ENCODE measurements at regions not wholly inside any gene's neighbourhood (a gene's known extent, or its start where the extent isn't known, plus 50 kb on each side); places are given as distances from the start of the nearest gene placed in this dataset.
"Not testable (repeated sequence)": the region's sequence is repeated elsewhere in the genome, so short reads cannot be mapped to it uniquely, and the experiment has no call there.

- DNase-seq = no peak
- H3K27me3 Mint-ChIP-seq (ENCODE audit: low read depth in 3 of 3) = no peaks in the 10 kb centered on the region
- peak overlapping the region in 1 of 6 donors; percentile 44 for H3K27ac Mint-ChIP-seq
- peaks cover 0 to 5% of the 10 kb centered on the region in 2 donors for H3K4me1 Mint-ChIP-seq
- H3K36me3 Mint-ChIP-seq = peaks cover 0 to 3% (median 3%) of the 10 kb centered on the region in 3 donors
- no peak overlapping the region for H3K4me3 Mint-ChIP-seq
- H3K9me3 Mint-ChIP-seq = peaks cover 0 to 2% (median 0%) of the 10 kb centered on the region in 6 donors
Observed at GRCh38 chr2:43068631-43069517, 157.5 kb downstream of the ZFP36L2 start.

- Mint-ChIP-seq H3K4me3 (no peak overlapping the region), H3K27me3 (ENCODE audit: low read depth in 3 of 3) (no peaks in the 10 kb centered on the region), H3K4me1 (peaks cover 0 to 5% of the 10 kb centered on the region in 2 donors), H3K27ac (no peak overlapping the region), H3K36me3 (peaks cover 0 to 3% (median 3%) of the 10 kb centered on the region in 3 donors), H3K9me3 (peaks cover 0 to 2% (median 0%) of the 10 kb centered on the region in 6 donors)
- no peak for DNase-seq
Observed at GRCh38 chr2:43068041-43068533, 158.3 kb downstream of the ZFP36L2 start.

GRCh38 chr2:43067254-43068040, 159.0 kb downstream of the ZFP36L2 start:
- no peak for DNase-seq
- peaks cover 0 to 3% (median 3%) of the 10 kb centered on the region in 3 donors for H3K36me3 Mint-ChIP-seq
- H3K27ac Mint-ChIP-seq = no peak overlapping the region
- peaks cover 0 to 5% of the 10 kb centered on the region in 2 donors for H3K4me1 Mint-ChIP-seq
- peaks cover 0 to 2% (median 0%) of the 10 kb centered on the region in 6 donors for H3K9me3 Mint-ChIP-seq
- H3K4me3 Mint-ChIP-seq = no peak overlapping the region
- no peaks in the 10 kb centered on the region for H3K27me3 Mint-ChIP-seq (ENCODE audit: low read depth in 3 of 3)

GRCh38 chr2:43066541-43067253, 159.7 kb downstream of the ZFP36L2 start:
- not testable (repeated sequence) for H3K27ac Mint-ChIP-seq; H3K9me3 Mint-ChIP-seq; H3K36me3 Mint-ChIP-seq; H3K27me3 Mint-ChIP-seq (ENCODE audit: low read depth in 3 of 3); DNase-seq; H3K4me1 Mint-ChIP-seq; H3K4me3 Mint-ChIP-seq

- Mint-ChIP-seq H3K36me3 (peaks cover 0 to 3% (median under 1%) of the 10 kb centered on the region in 3 donors), H3K27me3 (ENCODE audit: low read depth in 3 of 3) (peaks cover 0 to under 1% (median 0%) of the 10 kb centered on the region in 3 donors), H3K27ac (no peak overlapping the region), H3K9me3 (peaks cover 0 to 2% (median 0%) of the 10 kb centered on the region in 6 donors), H3K4me3 (no peak overlapping the region), H3K4me1 (peaks cover 0 to 5% of the 10 kb centered on the region in 2 donors)
- no peak for DNase-seq
Observed at GRCh38 chr2:43065871-43066270, 160.5 kb downstream of the ZFP36L2 start.

GRCh38 chr2:43065036-43065435, 161.4 kb downstream of the ZFP36L2 start:
- DNase-seq = no peak
- Mint-ChIP-seq H3K27me3 (ENCODE audit: low read depth in 3 of 3) (peaks cover 0 to 2% (median 1%) of the 10 kb centered on the region in 3 donors), H3K9me3 (peaks cover 0 to 2% (median 0%) of the 10 kb centered on the region in 6 donors), H3K4me3 (no peak overlapping the region), H3K4me1 (peaks cover 5 to 8% of the 10 kb centered on the region in 2 donors), H3K36me3 (peaks cover 0 to 3% (median 0%) of the 10 kb centered on the region in 3 donors), H3K27ac (no peak overlapping the region)

GRCh38 chr2:43063096-43063495, 163.3 kb downstream of the ZFP36L2 start:
- H3K4me1 Mint-ChIP-seq = peaks cover 22 to 23% of the 10 kb centered on the region in 2 donors
- not testable (repeated sequence) for H3K27ac Mint-ChIP-seq; H3K4me3 Mint-ChIP-seq; DNase-seq; H3K9me3 Mint-ChIP-seq; H3K27me3 Mint-ChIP-seq (ENCODE audit: low read depth in 3 of 3); H3K36me3 Mint-ChIP-seq

GRCh38 chr2:43062058-43062457, 164.3 kb downstream of the ZFP36L2 start:
- Mint-ChIP-seq H3K9me3 (peaks cover 0 to 2% (median 0%) of the 10 kb centered on the region in 6 donors), H3K36me3 (peaks cover 0 to 3% (median 0%) of the 10 kb centered on the region in 3 donors), H3K27me3 (ENCODE audit: low read depth in 3 of 3) (peaks cover 0 to 3% (median 2%) of the 10 kb centered on the region in 3 donors), H3K27ac (no peak overlapping the region), H3K4me3 (no peak overlapping the region), H3K4me1 (peaks cover 22% of the 10 kb centered on the region in 2 donors)
- no peak for DNase-seq

- H3K9me3 Mint-ChIP-seq = peaks cover 0 to 2% (median 0%) of the 10 kb centered on the region in 6 donors
- peaks cover 18 to 22% of the 10 kb centered on the region in 2 donors for H3K4me1 Mint-ChIP-seq
- no peak for DNase-seq
- peaks cover 0 to 3% (median 2%) of the 10 kb centered on the region in 3 donors for H3K27me3 Mint-ChIP-seq (ENCODE audit: low read depth in 3 of 3)
- H3K27ac Mint-ChIP-seq = peak overlapping the region in 1 of 6 donors; percentile 14
- H3K36me3 Mint-ChIP-seq = peaks cover 0 to 3% (median 0%) of the 10 kb centered on the region in 3 donors
- peak overlapping the region in 2 of 5 donors; percentile 29 to 40 for H3K4me3 Mint-ChIP-seq
Observed at GRCh38 chr2:43060390-43061016, 165.9 kb downstream of the ZFP36L2 start.

- DNase-seq = peak in 2 of 3 donors; percentile 25 to 30
- Mint-ChIP-seq H3K27ac (peak overlapping the region; percentile 13 to 79 (median 64)), H3K27me3 (ENCODE audit: low read depth in 3 of 3) (peaks cover 0 to 5% (median 4%) of the 10 kb centered on the region in 3 donors)
Observed at GRCh38 chr2:43059183-43059897, 167.1 kb downstream of the ZFP36L2 start.

GRCh38 chr2:43058726-43059110, 167.7 kb downstream of the ZFP36L2 start:
- Mint-ChIP-seq H3K4me3 (no peak overlapping the region), H3K27me3 (ENCODE audit: low read depth in 3 of 3) (peaks cover 0 to 5% (median 4%) of the 10 kb centered on the region in 3 donors), H3K4me1 (peaks cover 18 to 22% of the 10 kb centered on the region in 2 donors), H3K36me3 (no peaks in the 10 kb centered on the region), H3K27ac (peak overlapping the region in 2 of 6 donors; percentile 64 to 65), H3K9me3 (no peaks in the 10 kb centered on the region)
- DNase-seq = no peak

More at GRCh38 chr2:43059183-43059897, 167.1 kb downstream of the ZFP36L2 start:
- Mint-ChIP-seq H3K36me3 (peaks cover 0 to 3% (median 0%) of the 10 kb centered on the region in 3 donors), H3K4me1 (peaks cover 18 to 22% of the 10 kb centered on the region in 2 donors), H3K4me3 (peak overlapping the region in 4 of 5 donors; percentile 21 to 51 (median 47)), H3K9me3 (peaks cover 0 to 2% (median 0%) of the 10 kb centered on the region in 6 donors)

Measured in immature natural killer cell (primary cell).